GM19455 (cell line): ENCODE measurements at regions not wholly inside any gene's neighbourhood (a gene's known extent, or its start where the extent isn't known, plus 50 kb on each side); places are given as distances from the start of the nearest gene placed in this dataset.

ENCODE experiments used
- ATAC-seq: cut with Tn5 transposase; IDR thresholded peaks from one replicate; pipeline ENCODE4 v1.9.1; 2021; ENCODE audit not compliant: unreplicated experiment

- no peak for ATAC-seq
Measured at GRCh38 chr12:74899031-74899829, 310.4 kb downstream of the KCNC2 start.

- no peak for ATAC-seq
Measured at GRCh38 chr12:74900232-74900631, 309.4 kb downstream of the KCNC2 start.

GRCh38 chr12:74903522-74903921 is 306.1 kb downstream of the KCNC2 start:
- ATAC-seq, result no peak

- ATAC-seq, result no peak
Measured at GRCh38 chr12:74906224-74906623, 303.4 kb downstream of the KCNC2 start.

- ATAC-seq, result no peak
Measured at GRCh38 chr12:74910831-74911230, 298.8 kb downstream of the KCNC2 start.

- ATAC-seq, result no peak
Measured at GRCh38 chr12:74914378-74914777, 295.3 kb downstream of the KCNC2 start.

- no peak for ATAC-seq
Measured at GRCh38 chr12:74915718-74916117, 293.9 kb downstream of the KCNC2 start.

- ATAC-seq, result no peak
Measured at GRCh38 chr12:74917743-74918142, 291.9 kb downstream of the KCNC2 start.

GRCh38 chr12:74918291-74918690 is 291.3 kb downstream of the KCNC2 start:
- ATAC-seq, result no peak

- ATAC-seq, result no peak
Measured at GRCh38 chr12:74922117-74922516, 287.5 kb downstream of the KCNC2 start.

GRCh38 chr12:74922642-74923041 is 287.0 kb downstream of the KCNC2 start:
- ATAC-seq, result no peak

GRCh38 chr12:74941670-74942069 is 268.0 kb downstream of the KCNC2 start:
- no peak for ATAC-seq

- no peak for ATAC-seq
Measured at GRCh38 chr12:74945771-74946198, 263.9 kb downstream of the KCNC2 start.

- ATAC-seq, result no peak
Measured at GRCh38 chr12:74953697-74954096, 255.9 kb downstream of the KCNC2 start.

GRCh38 chr12:74957231-74957630 is 252.4 kb downstream of the KCNC2 start:
- ATAC-seq, result no peak

GRCh38 chr12:74957634-74958033 is 252.0 kb downstream of the KCNC2 start:
- no peak for ATAC-seq

GRCh38 chr12:74959657-74960056 is 250.0 kb downstream of the KCNC2 start:
- ATAC-seq, result no peak

- ATAC-seq, result no peak
Measured at GRCh38 chr12:74963304-74963703, 246.3 kb downstream of the KCNC2 start.

- ATAC-seq, result no peak
Measured at GRCh38 chr12:74963867-74964331, 245.7 kb downstream of the KCNC2 start.

GRCh38 chr12:74964390-74964789 is 245.2 kb downstream of the KCNC2 start:
- ATAC-seq, result no peak

GRCh38 chr12:74971201-74971600 is 238.4 kb downstream of the KCNC2 start:
- no peak for ATAC-seq

- no peak for ATAC-seq
Measured at GRCh38 chr12:74977832-74978481, 231.7 kb downstream of the KCNC2 start.
